ENCODE measurements at regions not wholly inside any gene's neighbourhood (a gene's known extent, or its start where the extent isn't known, plus 50 kb on each side); places are given as distances from the start of the nearest gene placed in this dataset.
"Not testable (repeated sequence)": the region's sequence is repeated elsewhere in the genome, so short reads cannot be mapped to it uniquely, and the experiment has no call there.

DNA sequence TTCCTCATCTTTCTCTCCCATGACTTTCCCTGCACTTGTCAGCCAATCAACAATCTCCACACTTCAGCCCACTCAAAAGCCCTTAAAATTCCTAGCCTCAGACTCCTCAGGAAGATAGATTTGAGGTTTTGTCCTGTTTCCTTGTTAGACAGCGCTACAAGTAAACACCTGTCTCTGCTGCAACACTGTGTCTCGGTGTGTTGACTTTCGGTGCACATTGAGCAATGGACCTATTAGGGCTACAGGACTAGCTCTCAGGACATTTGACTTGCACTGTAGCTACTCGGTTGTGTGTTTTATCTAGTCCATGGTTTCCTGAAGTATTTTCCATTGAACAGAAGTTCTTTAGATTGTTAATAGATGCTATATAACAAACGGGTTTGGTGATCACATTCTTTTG is 140.9 kb upstream of the XPO1 start:
- no peak for DNase-seq (ENCODE audit: extremely low read depth, low read depth, low spot score)

DNA sequence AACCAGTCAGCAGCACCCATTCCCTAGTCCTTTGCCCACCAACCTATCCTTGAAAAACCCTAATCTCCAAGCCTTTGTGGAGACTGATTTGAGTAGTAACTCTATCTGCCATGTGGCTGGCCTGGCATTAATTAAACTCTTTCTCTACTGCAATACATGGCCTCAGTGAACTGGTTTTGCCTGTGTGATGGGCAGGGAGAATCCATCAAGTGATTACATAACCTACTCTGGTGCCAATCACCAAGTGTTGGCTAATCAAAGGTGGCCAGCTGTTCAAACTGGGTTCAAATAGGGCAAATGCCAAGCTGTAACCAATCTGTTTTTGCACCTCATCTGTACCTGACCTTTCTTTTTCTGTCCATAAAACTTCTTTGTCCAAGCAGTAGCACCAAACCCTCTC is 139.8 kb upstream of the XPO1 start:
- no peak for DNase-seq (ENCODE audit: extremely low read depth, low read depth, low spot score)

DNA sequence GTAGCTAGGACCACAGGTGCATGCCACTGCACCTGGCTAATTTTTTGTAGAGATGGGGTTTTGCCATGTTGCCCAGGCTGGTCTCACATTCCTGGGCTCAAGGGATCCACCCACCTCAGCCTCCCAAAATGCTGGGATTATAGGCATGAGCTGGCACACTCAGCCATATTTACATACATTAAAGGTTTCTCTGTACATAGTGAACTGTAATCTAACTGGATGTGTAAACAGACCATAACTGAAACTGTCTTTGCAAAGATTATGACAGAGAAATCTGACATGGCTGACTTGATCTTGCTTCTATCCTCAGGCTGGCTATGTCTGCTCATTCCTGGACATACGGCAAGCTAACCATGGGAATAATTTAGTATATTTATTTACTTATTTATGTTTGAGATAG is 139.2 kb upstream of the XPO1 start:
- no peak for DNase-seq (ENCODE audit: extremely low read depth, low read depth, low spot score)

DNA sequence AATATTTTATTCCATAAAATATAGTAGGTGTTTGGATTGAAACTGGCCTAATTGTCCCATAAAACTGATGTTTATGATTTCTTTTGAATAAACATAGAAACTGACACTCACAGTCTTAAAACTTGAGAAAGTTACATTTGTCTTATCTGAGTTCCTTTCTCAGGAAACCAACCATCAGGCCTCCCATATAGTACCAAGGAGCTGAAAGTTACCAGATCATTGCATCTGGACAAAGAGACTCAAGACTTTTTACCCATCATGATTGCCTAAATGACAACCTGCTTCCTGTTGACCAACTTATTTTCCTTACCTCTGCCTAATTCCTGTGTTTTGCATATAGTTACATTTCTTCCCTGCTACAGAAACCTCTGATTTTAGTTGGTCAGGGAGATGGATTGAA is 137.0 kb upstream of the XPO1 start:
- DNase-seq (ENCODE audit: extremely low read depth, low read depth, low spot score) = no peak

DNA sequence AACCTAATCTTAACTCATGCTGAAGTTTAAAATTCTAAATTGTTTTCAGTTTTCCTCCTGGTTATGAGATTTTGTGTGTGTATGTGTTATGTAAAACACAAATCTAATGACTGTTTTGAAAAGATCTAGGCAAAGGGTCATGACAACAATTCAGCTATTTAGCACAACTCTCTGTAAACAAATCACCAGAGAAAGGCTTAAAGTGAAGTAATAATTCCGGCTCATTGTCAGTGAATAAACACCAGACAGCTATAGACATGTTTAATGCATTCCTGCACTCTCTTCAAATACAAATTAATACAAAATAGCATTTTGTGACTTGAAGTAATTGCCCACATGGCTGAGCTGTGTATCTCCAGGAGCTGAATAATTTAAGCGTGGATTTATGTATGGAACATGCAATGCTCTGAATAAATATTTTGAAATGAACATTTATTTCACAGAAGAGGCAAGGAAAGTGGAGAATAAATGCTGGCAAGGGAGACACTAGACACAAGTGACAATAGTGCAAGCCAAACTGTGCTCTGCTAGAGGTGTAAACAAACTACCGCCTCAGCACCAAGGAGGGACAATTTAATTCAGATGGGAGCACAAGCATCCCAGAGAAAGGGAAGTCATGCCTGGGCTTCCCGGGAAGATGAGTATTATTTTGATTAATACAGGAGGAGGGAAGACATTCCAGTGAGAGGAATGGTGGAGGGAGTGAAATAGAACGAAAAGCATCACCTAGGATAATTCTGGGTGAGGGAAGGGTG is 133.6 kb upstream of the XPO1 start:
- no peak for DNase-seq (ENCODE audit: extremely low read depth, low read depth, low spot score)

DNA sequence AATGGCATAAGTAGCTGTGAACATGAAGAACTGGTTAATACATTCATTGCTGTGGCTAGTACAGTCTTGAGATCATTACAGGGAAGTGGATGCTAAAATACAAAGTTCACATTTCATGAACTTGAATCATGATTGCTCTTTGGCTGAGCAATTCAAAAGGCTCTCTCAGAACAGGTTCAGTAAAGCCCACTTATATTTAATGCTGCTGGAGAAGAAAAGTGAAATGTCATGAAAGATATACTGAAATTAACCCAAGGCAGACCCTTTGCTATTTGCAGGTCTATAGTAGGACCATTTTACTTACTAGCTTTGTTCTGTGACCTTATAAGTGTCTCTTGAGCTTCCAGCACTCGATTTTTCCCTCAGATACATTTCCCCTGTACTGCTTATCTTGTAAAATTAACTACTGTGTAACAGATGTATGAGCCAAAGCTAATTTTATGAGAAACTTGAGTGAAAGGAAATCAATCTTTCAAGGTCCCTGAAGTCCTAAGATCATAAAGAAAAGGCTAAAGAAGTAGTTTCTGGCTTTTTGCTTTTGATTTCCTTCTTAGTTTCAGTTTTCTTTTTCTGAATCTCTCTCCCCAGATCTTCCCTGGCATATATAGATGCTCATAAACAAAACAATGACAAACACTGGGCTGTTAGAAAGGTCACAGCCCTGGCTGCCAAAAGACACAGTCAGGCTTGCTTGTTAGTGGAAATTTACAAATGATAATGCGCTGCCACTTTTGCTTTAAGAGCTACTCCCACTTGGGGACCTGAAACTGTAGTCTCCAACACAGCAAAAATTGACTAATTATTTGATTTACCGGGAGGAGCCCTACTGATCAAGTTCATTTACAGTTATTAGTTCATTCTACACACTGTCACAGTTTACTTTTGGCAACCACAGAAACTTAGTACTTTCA is 132.7 kb upstream of the XPO1 start:
- no peak for DNase-seq (ENCODE audit: extremely low read depth, low read depth, low spot score)

DNA sequence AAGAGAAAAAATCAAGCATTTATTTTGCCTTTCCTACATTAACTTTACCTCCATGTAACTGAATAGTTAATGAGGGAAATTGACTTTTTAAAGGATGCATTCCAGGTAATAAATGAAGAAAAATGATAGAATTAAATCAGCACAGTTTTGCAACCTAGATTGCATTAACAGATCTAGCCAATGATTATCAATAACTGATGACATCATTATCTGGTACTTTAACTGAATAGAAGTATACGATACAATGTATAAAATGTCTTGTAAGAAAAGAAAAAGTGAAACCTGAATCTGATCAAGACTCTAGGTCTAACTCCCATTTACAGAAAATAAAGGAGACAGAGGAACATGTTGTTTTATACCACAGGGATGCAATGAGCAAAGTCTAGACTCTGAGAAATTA is 126.0 kb upstream of the XPO1 start:
- DNase-seq (ENCODE audit: extremely low read depth, low read depth, low spot score) = no peak

DNA sequence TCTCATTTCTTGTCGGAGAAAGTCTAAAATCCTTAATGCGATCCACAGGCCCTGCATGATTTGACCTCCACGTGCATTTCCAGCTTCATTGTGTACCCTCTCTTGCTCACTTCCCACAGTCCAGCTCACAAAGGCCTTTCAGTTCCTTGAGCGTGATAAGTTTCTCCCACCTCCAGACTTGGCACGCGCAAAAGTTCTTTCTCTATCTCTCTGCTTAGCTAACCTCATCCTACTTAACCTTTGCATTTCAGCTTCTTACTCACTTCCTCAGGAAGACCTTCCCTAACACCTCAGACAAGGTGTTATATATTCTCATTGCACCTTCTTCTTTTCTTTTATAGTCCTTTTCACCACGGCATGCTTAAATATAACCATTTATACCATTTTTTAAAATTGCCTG is 124.8 kb upstream of the XPO1 start:
- no peak for DNase-seq (ENCODE audit: extremely low read depth, low read depth, low spot score)

DNA sequence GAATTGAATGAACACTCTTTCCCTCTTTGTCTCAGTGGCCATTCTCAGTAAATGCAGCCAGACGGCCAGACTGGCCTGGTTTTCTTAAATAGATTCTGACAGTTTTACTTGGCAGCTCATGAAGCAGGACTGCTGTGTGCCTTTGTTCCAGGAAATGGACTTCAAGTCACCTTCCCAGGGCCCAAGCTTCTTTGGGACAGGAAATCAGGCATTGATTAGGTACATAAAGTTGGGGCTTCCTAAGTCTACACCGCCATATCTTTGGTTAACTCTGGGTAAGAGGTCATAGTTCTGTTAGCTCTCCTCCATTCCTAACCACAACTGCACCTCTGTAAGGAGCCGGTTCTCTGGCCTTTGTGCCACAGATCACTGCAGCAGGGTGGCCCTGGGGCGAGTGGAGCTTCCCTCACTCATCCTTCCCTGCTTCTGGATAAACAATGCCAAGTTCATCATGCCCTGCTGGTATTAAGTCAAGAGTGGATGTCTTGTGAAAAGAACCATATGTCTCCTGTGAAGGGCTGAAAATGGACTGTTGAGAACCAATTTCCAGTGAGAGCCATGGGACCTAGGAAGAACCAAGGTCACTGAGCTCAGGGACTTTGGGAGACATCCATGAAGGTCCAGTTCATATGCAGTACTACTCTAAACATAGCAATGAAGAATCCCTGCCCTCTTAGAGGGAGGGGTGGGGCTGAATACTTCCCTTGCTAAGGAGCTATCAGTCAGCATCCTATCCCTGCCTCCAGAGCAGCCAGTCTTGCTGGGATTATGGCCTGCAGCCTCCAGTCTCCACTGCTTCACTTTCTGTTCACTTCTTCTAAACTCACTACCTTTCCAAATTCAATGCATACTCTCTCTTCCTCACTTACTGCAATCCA is 122.6 kb upstream of the XPO1 start:
- DNase-seq (ENCODE audit: extremely low read depth, low read depth, low spot score) = no peak

DNA sequence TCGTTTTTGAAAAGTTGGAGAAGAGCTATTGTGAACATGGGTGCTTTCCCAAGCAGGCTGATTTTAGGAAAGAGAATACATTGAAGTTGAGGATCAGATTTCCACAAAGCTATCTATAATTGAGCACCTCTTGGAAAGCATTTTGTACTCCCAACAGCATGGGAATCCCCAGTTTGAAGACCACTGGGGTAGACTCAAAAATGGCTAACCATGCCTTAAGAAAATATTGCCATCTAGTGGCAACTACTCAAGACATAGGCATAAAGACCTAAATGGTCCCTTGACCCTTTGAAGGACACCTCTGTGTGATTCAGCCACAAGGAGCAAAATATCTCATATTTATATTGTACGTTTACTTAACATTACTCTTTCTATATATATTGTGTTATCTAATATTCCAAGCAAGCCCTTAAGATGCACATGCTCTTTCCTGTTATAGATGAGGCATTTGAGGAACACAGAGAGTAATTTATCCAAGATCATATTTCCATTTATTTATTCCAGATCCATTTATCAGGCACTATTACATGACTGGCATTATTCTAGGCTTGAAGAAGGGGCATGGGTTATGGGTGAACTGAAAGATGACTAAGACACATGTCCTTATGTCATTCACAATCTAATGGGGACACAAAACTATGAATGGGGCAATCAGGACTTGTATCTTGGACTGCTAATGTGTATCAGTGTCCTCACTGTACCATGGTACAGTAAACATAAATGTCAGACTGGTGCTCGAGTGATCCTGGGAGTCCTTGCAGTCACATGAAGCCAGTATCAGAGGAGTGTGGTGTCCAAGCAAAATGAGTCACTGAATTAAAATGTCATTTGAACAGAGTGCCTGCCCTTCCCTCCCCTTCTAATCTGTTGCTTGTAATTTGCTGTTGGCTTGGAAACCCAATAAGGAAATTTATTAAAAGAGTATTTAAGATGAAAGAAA is 121.0 kb upstream of the XPO1 start:
- no peak for DNase-seq (ENCODE audit: extremely low read depth, low read depth, low spot score)

DNA sequence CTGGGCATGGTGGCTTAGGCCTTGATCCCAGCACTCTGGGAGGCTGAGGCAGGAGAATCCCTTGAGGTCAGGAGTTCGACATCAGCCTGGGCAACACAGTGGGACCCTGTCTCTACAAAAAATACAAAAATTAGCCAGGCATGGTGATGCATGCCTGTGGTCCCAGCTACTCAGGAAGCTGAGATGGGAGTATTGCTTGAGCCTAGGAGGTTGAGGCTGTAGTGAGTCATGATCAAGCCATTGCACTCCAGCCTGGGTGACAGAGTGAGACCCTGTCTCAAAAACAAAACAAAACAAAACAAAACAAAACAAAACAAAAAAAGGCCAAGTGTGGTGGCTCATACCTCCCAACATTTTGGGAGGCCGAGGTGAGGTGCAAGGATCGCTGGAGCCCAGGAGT is 111.8 kb upstream of the XPO1 start:
- DNase-seq (ENCODE audit: extremely low read depth, low read depth, low spot score) = not testable (repeated sequence)

DNA sequence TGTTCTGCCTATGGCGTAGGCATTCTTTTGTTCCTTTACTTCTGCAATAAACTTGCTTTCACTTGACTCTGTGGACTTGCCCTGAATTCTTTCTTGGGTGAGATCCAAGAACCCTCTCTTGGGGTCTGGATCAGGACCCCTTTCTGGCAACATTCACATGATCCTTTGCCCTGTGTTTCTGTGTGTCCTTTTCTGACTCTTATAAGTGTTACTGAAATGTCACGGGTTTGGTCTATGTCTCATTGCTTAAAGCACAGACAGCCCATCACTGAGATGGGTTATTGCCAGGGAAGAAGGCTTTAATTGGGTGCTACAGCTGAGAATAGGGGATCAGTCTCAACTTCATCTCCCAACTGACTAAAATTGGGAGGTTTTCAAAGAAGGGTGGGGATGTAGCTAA is 110.9 kb upstream of the XPO1 start:
- no peak for DNase-seq (ENCODE audit: extremely low read depth, low read depth, low spot score)

DNA sequence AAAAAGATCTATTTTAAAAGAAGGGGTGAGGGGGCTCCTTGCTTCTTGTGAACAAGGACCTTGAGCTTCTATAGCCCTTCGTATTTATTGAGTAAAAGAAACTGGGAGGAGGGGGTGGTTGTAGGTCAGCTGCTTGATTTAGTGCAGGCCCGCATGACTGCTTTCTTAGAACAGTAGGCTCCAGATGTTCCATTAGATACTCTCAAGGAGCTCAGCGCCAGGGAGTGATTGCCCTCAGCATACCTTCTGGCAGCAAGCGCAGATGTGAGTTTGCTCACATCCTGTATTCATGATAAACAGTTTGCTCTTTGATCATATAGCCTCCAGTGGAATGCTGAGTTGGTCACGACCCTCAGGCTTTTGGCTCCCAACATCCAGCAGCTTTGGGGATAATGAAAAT is 108.9 kb upstream of the XPO1 start:
- no peak for DNase-seq (ENCODE audit: extremely low read depth, low read depth, low spot score)

DNA sequence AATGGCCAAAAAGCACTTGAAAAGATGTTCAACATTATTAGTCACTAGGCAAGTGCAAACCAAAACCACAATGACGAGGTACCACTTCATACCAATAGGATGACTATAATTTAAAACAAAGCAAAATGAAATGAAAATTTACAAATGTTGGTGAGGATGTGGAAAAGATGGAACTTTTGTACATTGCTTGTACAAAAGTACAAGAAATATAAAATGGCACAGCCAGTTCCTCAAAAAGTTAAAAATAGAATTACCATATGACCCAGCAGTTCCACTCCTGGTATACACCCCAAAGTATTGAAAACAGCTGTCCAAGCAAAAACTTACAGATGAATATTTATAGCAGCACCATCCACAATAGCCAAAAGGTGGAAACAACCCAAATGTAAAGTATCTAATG is 107.8 kb upstream of the XPO1 start:
- DNase-seq (ENCODE audit: extremely low read depth, low read depth, low spot score) = no peak

DNA sequence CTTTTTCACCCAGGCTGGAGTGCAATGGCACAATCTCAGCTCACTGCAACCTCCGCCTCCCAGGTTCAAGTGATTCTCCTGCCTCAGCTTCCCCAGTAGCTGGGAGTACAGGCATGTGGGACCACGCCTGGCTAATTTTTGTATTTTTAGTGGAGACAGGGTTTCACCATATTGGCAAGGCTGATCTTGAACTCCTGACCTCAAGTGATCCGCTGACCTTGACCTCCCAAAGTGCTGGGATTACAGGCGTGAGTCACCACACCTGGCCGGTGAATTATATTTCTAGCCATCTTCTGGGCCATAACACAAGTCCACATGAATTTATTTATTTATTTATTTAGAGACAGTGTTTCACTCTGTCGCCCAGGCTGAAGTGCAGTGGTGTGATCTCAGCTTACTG is 105.0 kb upstream of the XPO1 start:
- DNase-seq (ENCODE audit: extremely low read depth, low read depth, low spot score) = not testable (repeated sequence)

DNA sequence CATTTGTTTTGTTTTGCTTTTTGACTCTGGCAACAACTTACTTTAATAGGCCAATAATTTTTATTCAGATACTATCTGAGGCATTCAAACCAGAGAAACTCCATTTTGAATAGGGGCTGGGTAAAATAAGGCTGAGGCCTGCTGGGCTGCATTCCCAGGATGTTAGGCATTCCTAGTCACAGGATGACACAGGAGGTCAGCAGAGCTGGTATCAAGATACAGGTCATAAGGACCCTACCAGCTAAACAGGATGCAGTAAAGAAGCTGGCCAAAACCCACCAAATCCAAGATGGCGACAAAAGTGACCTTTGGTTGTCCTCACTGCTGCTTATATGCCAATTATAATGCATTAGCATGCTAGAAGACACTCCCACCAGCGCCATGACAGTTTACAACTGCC is 102.2 kb upstream of the XPO1 start:
- DNase-seq (ENCODE audit: extremely low read depth, low read depth, low spot score) = no peak

DNA sequence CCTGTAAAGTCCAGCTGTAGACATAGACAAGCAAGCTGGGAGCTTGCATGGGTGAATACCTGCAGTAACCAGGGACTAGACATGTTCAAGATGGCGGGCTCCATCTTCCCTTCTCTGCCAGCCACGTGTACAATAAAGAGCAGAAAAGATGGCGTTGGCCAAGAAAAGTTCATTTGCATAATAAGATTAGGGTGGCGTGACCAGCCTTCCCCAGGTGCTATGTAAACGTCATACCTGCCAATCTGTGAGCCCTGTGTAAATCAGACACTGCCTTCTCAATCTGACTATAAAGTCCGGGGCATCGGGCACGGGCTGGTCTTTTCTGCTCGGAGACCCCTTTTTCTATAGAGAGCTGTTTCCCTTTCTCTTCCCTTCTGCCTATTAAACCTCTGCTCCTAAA is 101.6 kb upstream of the XPO1 start:
- no peak for DNase-seq (ENCODE audit: extremely low read depth, low read depth, low spot score)

DNA sequence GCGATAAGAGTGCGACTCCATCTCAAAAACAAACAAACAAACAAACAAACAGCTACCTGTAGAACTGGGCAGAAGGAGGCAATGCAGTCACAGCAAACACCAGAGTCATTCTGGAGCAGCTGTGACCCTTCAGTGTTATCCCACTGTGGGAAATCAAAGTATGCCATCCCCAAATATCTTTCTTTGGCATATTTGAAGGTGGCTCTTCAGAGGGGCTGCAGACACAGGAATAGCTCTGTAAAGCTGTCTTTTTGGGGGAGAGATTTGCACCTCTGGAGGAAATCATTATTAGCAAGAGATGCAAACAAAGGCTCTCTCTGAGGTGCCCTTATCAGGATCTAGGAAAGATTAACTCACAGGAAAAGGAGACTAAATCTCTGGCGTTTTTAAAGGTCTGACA is 98.5 kb upstream of the XPO1 start:
- no peak for DNase-seq (ENCODE audit: extremely low read depth, low read depth, low spot score)

DNA sequence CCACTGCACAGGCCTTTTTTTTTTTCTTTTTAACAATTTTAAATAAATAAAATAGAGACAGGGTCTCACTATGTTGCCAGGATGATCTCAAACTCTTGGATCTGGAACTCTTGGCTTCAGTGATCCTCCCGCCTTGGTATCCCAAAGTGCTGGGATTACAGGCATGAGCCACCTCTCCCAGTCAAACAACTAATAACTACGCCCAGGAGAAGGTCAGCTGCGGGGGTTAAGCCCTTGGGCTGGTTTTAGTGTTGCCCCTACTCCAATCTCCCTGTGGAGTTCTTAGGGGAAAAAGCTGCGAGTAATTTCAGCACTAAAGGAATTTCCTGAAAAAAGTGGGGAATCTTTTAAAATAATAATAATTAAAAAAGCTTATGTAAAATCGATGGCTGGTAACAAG is 96.4 kb upstream of the XPO1 start:
- DNase-seq (ENCODE audit: extremely low read depth, low read depth, low spot score) = no peak

DNA sequence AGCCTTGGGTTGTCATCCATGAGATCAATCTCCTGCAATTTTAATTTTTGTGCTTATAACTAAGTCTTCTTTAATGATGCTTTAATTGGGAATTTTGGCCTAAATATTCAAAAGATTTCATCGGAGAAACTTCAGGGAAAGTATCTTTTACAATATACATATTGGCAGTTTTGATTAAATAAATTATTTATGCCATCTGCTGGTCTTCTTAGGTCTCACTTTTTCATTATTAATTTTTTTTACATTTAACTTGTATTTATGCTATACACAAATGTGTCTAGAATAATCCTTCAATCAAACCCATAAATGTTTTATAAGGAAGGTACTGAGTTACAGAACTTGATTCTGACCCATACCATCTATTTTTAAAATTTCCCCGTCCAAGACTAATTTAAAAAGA is 95.1 kb upstream of the XPO1 start:
- DNase-seq (ENCODE audit: extremely low read depth, low read depth, low spot score) = no peak
